ENCODE measurements at regions not wholly inside any gene's neighbourhood (a gene's known extent, or its start where the extent isn't known, plus 50 kb on each side); places are given as distances from the start of the nearest gene placed in this dataset.

DNA sequence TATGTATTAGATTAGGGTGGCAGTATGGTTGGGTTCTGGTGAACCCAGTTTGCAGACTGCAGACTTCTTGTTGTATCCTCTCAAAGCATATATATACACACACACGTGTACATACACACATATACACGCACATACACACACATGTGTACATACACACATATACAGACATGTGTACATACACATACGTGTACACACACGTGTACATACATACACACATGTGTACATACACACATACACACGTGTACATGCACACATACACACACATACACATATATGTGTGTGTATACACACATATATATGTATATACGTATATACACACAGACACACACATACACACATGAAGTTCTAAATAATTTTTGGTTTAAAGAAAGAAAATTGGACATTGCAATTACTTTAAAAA is 780.2 kb downstream of the FLRT2 start:
- CTCF ChIA-PET = no interaction called here
- POLR2A ChIA-PET = no interaction called here
- peaks cover 14% of the 10 kb centered on the region for H3K9me3 Mint-ChIP-seq
- no peaks in the 10 kb centered on the region for H3K27me3 Mint-ChIP-seq
- H3K36me3 Mint-ChIP-seq = no peaks in the 10 kb centered on the region
- H3K4me1 Mint-ChIP-seq (ENCODE audit: low read depth) = no peaks in the 10 kb centered on the region
- no peak for DNase-seq
- H3K27ac Mint-ChIP-seq = no peak overlapping the region
- intact Hi-C loops (cut with micrococcal nuclease) = no loop called here
- no peak overlapping the region for H3K4me3 Mint-ChIP-seq

DNA sequence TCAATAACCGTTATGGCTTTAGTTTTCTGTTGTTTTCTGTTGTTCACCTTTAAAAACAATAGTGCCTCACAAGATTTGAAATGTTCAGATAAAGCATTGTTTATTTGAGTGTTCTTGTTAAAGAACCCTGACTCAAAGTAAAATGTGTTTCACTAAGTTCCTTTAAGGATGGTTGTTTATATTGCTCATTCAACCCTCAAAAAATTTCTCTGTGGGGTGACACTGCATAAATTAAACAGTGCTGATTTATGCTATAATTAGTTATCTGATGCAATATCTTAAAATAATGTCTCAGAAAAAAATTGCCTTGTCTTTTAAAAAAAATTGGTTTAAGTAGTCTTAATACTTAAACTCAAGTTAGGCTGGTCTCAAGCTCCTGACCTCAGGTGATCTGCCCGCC is 775.1 kb downstream of the FLRT2 start:
- H3K27ac Mint-ChIP-seq = no peak overlapping the region
- intact Hi-C loops (cut with micrococcal nuclease) = no loop called here
- POLR2A ChIA-PET = no interaction called here
- H3K27me3 Mint-ChIP-seq = no peaks in the 10 kb centered on the region
- DNase-seq = no peak
- CTCF ChIA-PET = no interaction called here
- H3K4me1 Mint-ChIP-seq (ENCODE audit: low read depth) = no peaks in the 10 kb centered on the region
- no peak overlapping the region for H3K4me3 Mint-ChIP-seq
- peaks cover 4% of the 10 kb centered on the region for H3K9me3 Mint-ChIP-seq
- no peaks in the 10 kb centered on the region for H3K36me3 Mint-ChIP-seq

DNA sequence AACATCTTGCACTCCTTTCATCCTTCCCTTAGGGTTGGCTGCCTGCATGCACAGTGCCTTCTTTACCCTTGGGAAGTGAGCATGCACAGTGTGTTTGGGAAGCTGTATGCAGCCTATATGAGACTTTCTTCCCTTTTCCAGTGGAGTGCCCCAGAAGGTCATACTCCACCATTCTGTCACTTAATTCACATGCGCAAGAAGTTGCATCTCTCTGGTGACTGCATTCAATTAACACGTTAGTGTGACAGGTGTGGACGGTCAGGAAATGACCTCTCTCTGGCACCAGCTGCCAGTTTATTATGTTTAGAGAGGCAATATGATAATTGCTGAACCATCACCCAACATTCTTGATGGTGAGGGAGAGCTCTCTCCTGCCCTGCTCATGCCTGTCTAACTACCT is 770.0 kb downstream of the FLRT2 start:
- H3K27ac Mint-ChIP-seq = no peak overlapping the region
- no peaks in the 10 kb centered on the region for H3K27me3 Mint-ChIP-seq
- intact Hi-C loops (cut with micrococcal nuclease) = no loop called here
- no peak for DNase-seq
- H3K4me3 Mint-ChIP-seq = no peak overlapping the region
- H3K4me1 Mint-ChIP-seq (ENCODE audit: low read depth) = no peaks in the 10 kb centered on the region
- ChIA-PET POLR2A (no interaction called here), CTCF (no interaction called here)
- peaks cover 4% of the 10 kb centered on the region for H3K9me3 Mint-ChIP-seq
- no peaks in the 10 kb centered on the region for H3K36me3 Mint-ChIP-seq

DNA sequence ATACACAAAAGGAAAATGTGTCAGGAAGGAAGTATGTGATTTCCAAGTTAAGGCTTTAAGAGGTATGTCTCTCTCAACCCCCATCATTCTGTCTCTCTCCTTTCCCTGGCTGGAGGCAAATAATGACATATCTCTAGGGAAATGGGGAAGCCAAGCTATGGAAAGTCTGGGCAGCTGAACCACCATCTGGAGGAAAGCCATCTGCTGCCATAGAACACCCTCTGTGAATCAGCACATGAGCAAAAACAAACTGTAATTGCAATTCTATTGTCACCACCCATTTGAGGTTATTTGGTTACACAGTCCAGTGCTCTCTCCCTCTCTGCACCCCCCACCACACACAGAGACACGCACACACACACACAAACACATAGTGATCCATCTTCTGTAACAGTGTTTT is 766.2 kb downstream of the FLRT2 start:
- Mint-ChIP-seq H3K36me3 (no peaks in the 10 kb centered on the region), H3K4me1 (ENCODE audit: low read depth) (no peaks in the 10 kb centered on the region), H3K27me3 (no peaks in the 10 kb centered on the region), H3K9me3 (peaks cover 7% of the 10 kb centered on the region), H3K27ac (no peak overlapping the region), H3K4me3 (no peak overlapping the region)
- ChIA-PET POLR2A (no interaction called here), CTCF (no interaction called here)
- DNase-seq = no peak
- intact Hi-C loops (cut with micrococcal nuclease) = no loop called here

DNA sequence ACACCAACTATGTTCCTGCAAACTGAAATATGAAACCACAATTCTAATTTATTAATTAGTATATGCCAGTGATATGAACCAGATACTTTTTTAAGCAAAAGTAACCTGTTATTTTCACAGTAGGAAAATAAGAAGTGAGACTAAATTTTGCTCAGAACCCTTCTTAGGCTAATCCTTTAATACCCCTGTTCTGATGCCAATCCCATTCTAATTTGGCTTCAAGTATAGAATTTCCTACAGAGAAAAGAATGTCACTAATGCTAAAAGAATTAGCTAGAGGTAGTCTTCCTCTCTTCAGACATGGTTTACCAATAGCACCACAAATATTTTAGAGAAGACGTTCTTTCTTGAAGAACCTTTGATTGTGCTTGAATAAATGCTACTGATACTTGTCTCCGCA is 758.4 kb downstream of the FLRT2 start:
- Mint-ChIP-seq H3K9me3 (peaks cover 13% of the 10 kb centered on the region), H3K4me3 (no peak overlapping the region), H3K27me3 (no peaks in the 10 kb centered on the region), H3K4me1 (ENCODE audit: low read depth) (no peaks in the 10 kb centered on the region), H3K27ac (no peak overlapping the region), H3K36me3 (no peaks in the 10 kb centered on the region)
- no peak for DNase-seq
- intact Hi-C loops (cut with micrococcal nuclease) = no loop called here
- ChIA-PET POLR2A (no interaction called here), CTCF (no interaction called here)

DNA sequence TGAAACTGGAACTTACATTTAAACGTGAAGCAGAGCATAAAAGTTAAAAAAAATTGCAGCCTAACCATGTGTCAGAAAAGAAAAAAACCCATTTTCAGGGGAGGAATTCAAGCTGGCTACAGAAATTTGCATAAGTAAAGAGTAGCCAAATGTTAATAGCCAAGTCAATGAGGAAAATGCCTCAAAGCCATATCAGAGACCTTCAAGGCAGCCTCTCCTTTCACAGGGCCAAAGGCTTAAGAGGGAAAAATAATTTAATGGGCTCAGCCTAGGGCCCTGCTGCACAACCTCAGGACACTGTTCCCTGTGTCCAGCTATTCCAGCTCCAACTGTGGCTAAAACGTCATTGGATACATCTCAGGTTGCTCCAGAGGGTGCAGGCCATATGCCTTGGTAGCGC is 749.5 kb downstream of the FLRT2 start:
- intact Hi-C loops (cut with micrococcal nuclease) = no loop called here
- ChIA-PET POLR2A (no interaction called here), CTCF (no interaction called here)
- Mint-ChIP-seq H3K27me3 (no peaks in the 10 kb centered on the region), H3K27ac (no peak overlapping the region), H3K4me1 (ENCODE audit: low read depth) (no peaks in the 10 kb centered on the region), H3K36me3 (no peaks in the 10 kb centered on the region), H3K4me3 (no peak overlapping the region), H3K9me3 (peaks cover 14% of the 10 kb centered on the region)
- DNase-seq = no peak

DNA sequence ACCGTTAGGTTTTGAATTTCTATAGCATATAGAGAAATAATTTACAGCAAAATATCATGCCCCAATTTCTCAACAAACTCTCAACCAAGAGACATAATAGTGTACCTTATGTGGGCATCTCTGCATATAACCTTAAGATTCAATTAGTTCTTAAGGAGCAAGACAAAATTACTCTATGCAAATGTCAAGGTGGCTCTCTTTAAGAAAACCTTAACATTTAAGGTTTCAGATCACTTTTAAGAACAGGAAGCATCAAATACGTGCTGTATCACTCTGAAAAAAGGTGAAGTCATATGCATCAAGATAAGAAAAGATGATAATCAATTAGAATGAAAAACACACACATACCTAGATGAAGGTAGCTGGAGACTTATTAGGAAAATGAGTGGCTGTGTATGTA is 728.0 kb downstream of the FLRT2 start:
- Mint-ChIP-seq H3K4me3 (no peak overlapping the region), H3K36me3 (no peaks in the 10 kb centered on the region), H3K27ac (no peak overlapping the region), H3K4me1 (ENCODE audit: low read depth) (no peaks in the 10 kb centered on the region), H3K9me3 (peaks cover 3% of the 10 kb centered on the region), H3K27me3 (no peaks in the 10 kb centered on the region)
- DNase-seq = no peak
- POLR2A ChIA-PET = no interaction called here
- intact Hi-C loops (cut with micrococcal nuclease) = no loop called here
- CTCF ChIA-PET = no interaction called here

DNA sequence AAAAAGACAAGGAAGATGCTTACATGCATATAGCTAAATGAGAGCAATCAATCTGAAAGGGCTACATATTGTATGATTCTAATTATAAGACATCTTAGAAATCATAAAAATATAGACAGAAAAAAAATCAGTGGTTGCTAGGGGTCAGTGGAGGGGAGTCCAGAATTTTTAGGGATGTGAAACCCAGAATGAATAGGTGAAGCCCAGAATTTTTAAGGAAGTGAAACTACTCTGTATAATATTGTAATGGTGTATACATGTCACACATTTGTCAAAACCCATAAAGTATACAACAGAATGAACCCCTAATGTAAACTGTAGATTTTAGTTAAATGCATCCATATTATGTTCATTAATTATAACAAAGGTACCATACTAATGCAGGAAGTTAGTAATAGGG is 713.2 kb downstream of the FLRT2 start:
- H3K4me3 Mint-ChIP-seq = no peak overlapping the region
- DNase-seq = no peak
- intact Hi-C loops (cut with micrococcal nuclease) = no loop called here
- H3K27me3 Mint-ChIP-seq = no peaks in the 10 kb centered on the region
- H3K9me3 Mint-ChIP-seq = no peaks in the 10 kb centered on the region
- CTCF ChIA-PET = no interaction called here
- POLR2A ChIA-PET = no interaction called here
- no peaks in the 10 kb centered on the region for H3K4me1 Mint-ChIP-seq (ENCODE audit: low read depth)
- no peaks in the 10 kb centered on the region for H3K36me3 Mint-ChIP-seq
- no peak overlapping the region for H3K27ac Mint-ChIP-seq

DNA sequence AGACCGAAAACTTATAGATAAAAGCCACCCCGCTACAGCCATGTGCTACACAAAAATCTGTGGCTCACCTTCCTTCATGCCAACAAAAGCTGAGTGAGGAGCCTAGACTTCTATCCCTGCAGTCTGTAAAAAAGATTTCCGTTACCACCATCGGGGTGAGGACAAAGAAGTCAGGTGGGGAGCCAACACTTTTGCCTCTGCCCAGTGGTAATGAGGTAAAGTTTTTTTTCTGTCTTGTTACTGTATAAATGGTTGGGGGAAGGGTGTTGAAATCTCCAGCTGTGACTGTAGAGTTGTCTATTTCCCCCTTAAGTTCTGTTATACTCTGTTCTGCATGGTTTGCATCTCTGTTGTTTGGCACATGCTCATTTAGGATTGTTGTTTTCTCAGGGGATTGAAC is 707.8 kb downstream of the FLRT2 start:
- DNase-seq = no peak

DNA sequence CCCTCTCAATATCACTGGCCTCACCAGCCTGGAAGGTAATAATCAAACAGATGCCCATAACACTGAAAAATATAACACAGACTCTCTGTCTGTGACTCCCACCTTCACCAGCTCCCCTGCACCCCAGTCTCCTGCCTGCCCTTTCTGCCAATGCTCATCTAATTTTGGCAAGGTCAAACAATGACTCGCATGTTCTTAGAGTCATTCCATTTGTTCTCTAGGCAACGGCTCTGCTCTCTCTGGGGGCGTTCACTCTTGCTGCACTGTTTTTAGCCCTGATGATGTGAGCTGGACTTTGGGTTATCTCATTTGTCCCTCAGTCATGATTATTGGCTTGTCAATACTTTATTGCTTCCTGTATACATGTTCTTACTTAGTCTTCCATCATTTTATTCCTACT is 691.8 kb downstream of the FLRT2 start:
- peaks cover 13% of the 10 kb centered on the region for H3K9me3 Mint-ChIP-seq
- no peak overlapping the region for H3K27ac Mint-ChIP-seq
- no peak for DNase-seq
- H3K4me3 Mint-ChIP-seq = no peak overlapping the region
- ChIA-PET CTCF (no interaction called here), POLR2A (no interaction called here)
- H3K4me1 Mint-ChIP-seq (ENCODE audit: low read depth) = no peaks in the 10 kb centered on the region
- no peaks in the 10 kb centered on the region for H3K36me3 Mint-ChIP-seq
- intact Hi-C loops (cut with micrococcal nuclease) = no loop called here
- no peaks in the 10 kb centered on the region for H3K27me3 Mint-ChIP-seq

More for the DNA sequence above, 707.8 kb downstream of the FLRT2 start:
- H3K36me3 Mint-ChIP-seq = no peaks in the 10 kb centered on the region
- H3K27ac Mint-ChIP-seq = no peak overlapping the region
- H3K4me1 Mint-ChIP-seq (ENCODE audit: low read depth) = no peaks in the 10 kb centered on the region
- no peak overlapping the region for H3K4me3 Mint-ChIP-seq
- CTCF ChIA-PET = no interaction called here
- intact Hi-C loops (cut with micrococcal nuclease) = no loop called here
- POLR2A ChIA-PET = no interaction called here
- H3K27me3 Mint-ChIP-seq = no peaks in the 10 kb centered on the region
- peaks cover 22% of the 10 kb centered on the region for H3K9me3 Mint-ChIP-seq

DNA sequence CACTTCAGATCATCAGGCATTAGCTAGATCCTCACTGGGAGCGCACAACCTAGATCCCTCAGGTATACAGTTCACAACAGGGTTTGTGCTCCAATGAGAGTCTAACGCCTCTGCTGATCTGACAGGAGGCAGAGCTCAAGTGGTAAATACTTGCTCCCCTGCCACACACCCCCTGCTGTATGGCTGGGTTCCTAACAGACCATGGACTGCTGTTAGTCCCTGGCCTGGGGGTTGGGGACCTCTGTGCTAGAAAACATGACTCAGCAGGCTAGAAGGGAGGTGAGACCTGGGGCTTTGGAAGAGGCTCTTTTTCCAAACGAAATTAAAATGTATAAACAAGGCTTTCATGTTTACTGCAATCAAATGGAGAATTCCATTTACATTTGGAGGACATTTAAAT is 691.1 kb downstream of the FLRT2 start:
- POLR2A ChIA-PET = no interaction called here
- H3K4me1 Mint-ChIP-seq (ENCODE audit: low read depth) = no peaks in the 10 kb centered on the region
- no peaks in the 10 kb centered on the region for H3K36me3 Mint-ChIP-seq
- intact Hi-C loops (cut with micrococcal nuclease) = no loop called here
- H3K27me3 Mint-ChIP-seq = no peaks in the 10 kb centered on the region
- H3K9me3 Mint-ChIP-seq = peaks cover 12% of the 10 kb centered on the region
- no peak for DNase-seq
- H3K4me3 Mint-ChIP-seq = no peak overlapping the region
- CTCF ChIA-PET = no interaction called here
- no peak overlapping the region for H3K27ac Mint-ChIP-seq

DNA sequence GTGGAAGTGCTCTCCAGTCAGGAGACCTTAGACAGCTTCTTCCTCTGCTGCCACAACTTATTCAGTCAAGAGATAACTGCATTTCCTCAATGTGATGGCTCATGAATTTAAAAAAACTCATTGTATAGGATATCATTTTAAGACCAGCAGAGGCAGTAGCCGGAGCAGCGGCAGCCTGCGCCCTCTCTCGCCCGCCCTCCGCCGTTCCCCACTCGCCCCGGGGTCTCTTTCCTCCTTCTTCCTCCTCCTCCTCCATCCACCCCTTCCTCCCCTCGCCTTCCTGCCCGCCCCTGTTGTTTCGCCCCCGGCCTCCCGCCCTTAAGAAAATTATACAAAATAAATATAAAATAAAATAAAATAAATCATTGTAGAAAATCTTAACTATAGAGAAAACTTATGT is 687.6 kb downstream of the FLRT2 start:
- no peaks in the 10 kb centered on the region for H3K27me3 Mint-ChIP-seq
- no peaks in the 10 kb centered on the region for H3K36me3 Mint-ChIP-seq
- H3K4me3 Mint-ChIP-seq = no peak overlapping the region
- no peaks in the 10 kb centered on the region for H3K4me1 Mint-ChIP-seq (ENCODE audit: low read depth)
- H3K27ac Mint-ChIP-seq = no peak overlapping the region
- peaks cover 8% of the 10 kb centered on the region for H3K9me3 Mint-ChIP-seq
- no peak for DNase-seq
- intact Hi-C loops (cut with micrococcal nuclease) = no loop called here
- CTCF ChIA-PET = no interaction called here
- POLR2A ChIA-PET = no interaction called here

DNA sequence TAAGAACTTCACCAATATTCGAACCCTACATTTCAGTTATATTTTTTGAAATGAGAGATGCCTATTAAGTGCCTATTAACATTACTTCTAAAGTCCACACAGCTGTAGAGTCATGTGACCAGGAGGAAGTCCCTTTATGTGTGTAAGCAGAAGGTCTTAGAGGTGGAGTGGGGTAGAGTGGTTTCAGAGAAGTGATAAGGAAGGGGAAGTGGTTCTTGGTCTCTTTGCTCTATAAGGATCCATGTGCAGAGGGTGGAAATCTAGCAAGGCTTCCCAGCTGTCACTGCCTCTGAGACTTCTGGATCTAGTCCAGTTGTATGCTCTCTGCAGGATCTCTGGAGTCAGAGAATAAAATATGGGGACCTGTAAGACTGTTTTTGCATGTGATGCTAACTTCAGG is 673.9 kb downstream of the FLRT2 start:
- no peak for DNase-seq
- Mint-ChIP-seq H3K4me3 (no peak overlapping the region), H3K4me1 (ENCODE audit: low read depth) (no peaks in the 10 kb centered on the region), H3K9me3 (peaks cover 25% of the 10 kb centered on the region), H3K27ac (no peak overlapping the region), H3K27me3 (no peaks in the 10 kb centered on the region), H3K36me3 (no peaks in the 10 kb centered on the region)
- ChIA-PET CTCF (no interaction called here), POLR2A (no interaction called here)
- intact Hi-C loops (cut with micrococcal nuclease) = no loop called here

DNA sequence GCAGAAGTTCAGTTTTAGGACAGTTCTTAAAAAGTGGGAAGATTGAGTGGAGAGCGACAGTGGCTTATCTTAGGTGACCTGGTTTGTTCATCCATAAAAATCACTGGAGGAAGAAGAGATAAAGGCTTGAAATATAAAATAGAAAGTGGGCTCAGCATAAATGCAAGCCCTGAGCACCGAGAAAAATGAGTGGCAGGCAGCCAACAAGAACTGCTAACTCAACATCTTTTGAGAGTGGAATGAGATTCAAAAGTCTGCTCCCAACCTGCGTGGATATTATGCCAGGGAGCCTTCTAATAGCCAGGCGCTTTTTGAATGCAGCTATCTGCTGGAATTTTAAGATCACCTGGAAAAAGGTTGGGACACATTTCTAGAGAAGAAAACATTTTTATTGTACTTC is 666.5 kb downstream of the FLRT2 start:
- Mint-ChIP-seq H3K36me3 (no peaks in the 10 kb centered on the region), H3K27me3 (no peaks in the 10 kb centered on the region), H3K9me3 (peaks cover 19% of the 10 kb centered on the region), H3K4me3 (no peak overlapping the region), H3K4me1 (ENCODE audit: low read depth) (no peaks in the 10 kb centered on the region), H3K27ac (no peak overlapping the region)
- intact Hi-C loops (cut with micrococcal nuclease) = no loop called here
- no peak for DNase-seq
- CTCF ChIA-PET = no interaction called here
- POLR2A ChIA-PET = no interaction called here
